ENCODE measurements at regions not wholly inside any gene's neighbourhood (a gene's known extent, or its start where the extent isn't known, plus 50 kb on each side); places are given as distances from the start of the nearest gene placed in this dataset.
"Not testable (repeated sequence)": the region's sequence is repeated elsewhere in the genome, so short reads cannot be mapped to it uniquely, and the experiment has no call there.

DNA sequence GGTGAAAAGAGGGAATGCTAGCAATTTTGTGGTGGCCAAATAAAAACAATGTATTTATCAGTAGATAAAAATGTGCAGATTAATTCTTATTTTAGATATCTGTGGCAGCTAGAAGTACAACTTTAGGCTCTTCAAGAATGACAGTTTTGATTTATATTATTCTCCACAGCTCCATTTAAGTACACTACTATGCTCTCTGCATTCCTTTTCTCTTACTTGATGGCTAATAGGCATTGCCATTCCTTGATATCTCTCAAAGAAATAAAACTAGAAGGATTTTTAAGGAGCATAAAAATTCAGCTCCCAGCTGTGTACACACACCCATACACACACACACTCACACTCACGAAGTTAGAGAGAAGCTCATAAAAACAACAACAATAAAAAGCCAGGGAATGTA lies 59.4 kb upstream of the H2AZ1 start:
- Histone ChIP-seq H3K9me3 (no peaks in the 10 kb centered on the region), H3K36me3 (no peaks in the 10 kb centered on the region), H3K27ac (no peak overlapping the region), H3K4me3 (no peak overlapping the region), H3K4me1 (no peaks in the 10 kb centered on the region), H3K27me3 (no peaks in the 10 kb centered on the region)
- WGBS, 5 donors, result 53 to 64% (median 58%) methylated on average over 1 of the region's 1 CpG
- no peak for TF ChIP-seq EP300 (IDR thresholded peaks at IDR 0.05)
- no peak for TF ChIP-seq CTCF (IDR thresholded peaks at IDR 0.05)
- no peak for TF ChIP-seq POLR2A (IDR thresholded peaks at IDR 0.05)
- TF ChIP-seq POLR2AphosphoS5 (IDR thresholded peaks at IDR 0.05), result no peak
- no peak for DNase-seq
- intact Hi-C loops (cut with DNase I; ENCODE audit: low total_unique reads), result no loop called here

- H3K27ac ChIP-seq, result no peak overlapping the region
- no peak overlapping the region for H3K4me3 ChIP-seq
- no peak for DNase-seq
- H3K36me3 ChIP-seq, result no peaks in the 10 kb centered on the region
- intact Hi-C loops (cut with DNase I; ENCODE audit: low total_unique reads), result no loop called here
- H3K9me3 ChIP-seq, result no peaks in the 10 kb centered on the region
- WGBS, 5 donors, result 60 to 93% (median 74%) methylated on average over 1 of the region's 1 CpG
- no peak for TF ChIP-seq EP300 (IDR thresholded peaks at IDR 0.05)
- no peak for TF ChIP-seq POLR2AphosphoS5 (IDR thresholded peaks at IDR 0.05)
- no peak for TF ChIP-seq CTCF (IDR thresholded peaks at IDR 0.05)
- TF ChIP-seq POLR2A (IDR thresholded peaks at IDR 0.05), result no peak
- H3K4me1 ChIP-seq, result no peaks in the 10 kb centered on the region
- H3K27me3 ChIP-seq, result no peaks in the 10 kb centered on the region
These were observed 58.0 kb upstream of the H2AZ1 start for GRCh38 chr4:100008048-100008447.

DNA sequence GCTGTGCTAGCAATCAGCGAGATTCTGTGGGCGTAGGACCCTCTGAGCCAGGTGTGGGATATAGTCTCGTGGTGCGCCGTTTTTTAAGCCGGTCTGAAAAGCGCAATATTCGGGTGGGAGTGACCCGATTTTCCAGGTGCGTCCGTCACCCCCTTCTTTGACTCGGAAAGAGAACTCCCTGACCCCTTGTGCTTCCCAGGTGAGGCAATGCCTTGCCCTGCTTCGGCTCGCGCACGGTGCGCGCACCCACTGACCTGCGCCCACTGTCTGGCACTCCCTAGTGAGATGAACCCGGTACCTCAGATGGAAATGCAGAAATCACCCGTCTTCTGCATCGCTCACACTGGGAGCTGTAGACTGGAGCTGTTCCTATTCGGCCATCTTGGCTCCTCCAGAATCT lies 56.1 kb upstream of the H2AZ1 start:
- H3K4me1 ChIP-seq; H3K4me3 ChIP-seq; H3K27me3 ChIP-seq; intact Hi-C loops (cut with DNase I; ENCODE audit: low total_unique reads); H3K27ac ChIP-seq; H3K9me3 ChIP-seq; H3K36me3 ChIP-seq; DNase-seq: not testable (repeated sequence)
- WGBS, 5 donors, result 92 to 99% (median 97%) methylated on average over 3 to 15 of the region's 23 CpGs

Small RNA genes lying in the stretch of these regions (small RNA-seq; reads per million reads assigned to genes)
- 0 reads per million in 4 donors for gene DYNLL1P6
